Endodermal cell (in vitro differentiated cells): ENCODE measurements at regions not wholly inside any gene's neighbourhood (a gene's known extent, or its start where the extent isn't known, plus 50 kb on each side); places are given as distances from the start of the nearest gene placed in this dataset.

ENCODE experiments used
- DNase-seq: peaks from one replicate; pipeline ENCODE4 v3.0.0-alpha.2; 2017
- H3K27ac ChIP-seq: 2 replicates; pipeline ENCODE4 v1.5.1; 2013; ENCODE audit warnings: mild to moderate bottlenecking, low read depth, low read length, moderate library complexity
- H3K27me3 ChIP-seq: 2 replicates; pipeline ENCODE4 v1.6.1; 2013; ENCODE audit warnings: mild to moderate bottlenecking, low read length, moderate library complexity; ENCODE audit not compliant: insufficient read depth, control insufficient read depth, poor library complexity, severe bottlenecking
- H3K36me3 ChIP-seq: 2 replicates; pipeline ENCODE4 v1.7.0; 2013; ENCODE audit warnings: mild to moderate bottlenecking, low read length, moderate library complexity; ENCODE audit not compliant: control insufficient read depth, insufficient read depth
- H3K4me1 ChIP-seq: one replicate; pipeline ENCODE4 v1.7.0; 2013; ENCODE audit warnings: low read length; ENCODE audit not compliant: control insufficient read depth, insufficient read depth
- H3K4me3 ChIP-seq: 2 replicates; pipeline ENCODE4 v1.5.1; 2013; ENCODE audit warnings: mild to moderate bottlenecking, low read length, moderate library complexity
- H3K9ac ChIP-seq: 2 replicates; pipeline ENCODE4 v1.6.1; 2013; ENCODE audit warnings: mild to moderate bottlenecking, low read length, moderate library complexity; ENCODE audit not compliant: poor library complexity, severe bottlenecking; ENCODE audit errors: extremely low read depth
- H3K9me3 ChIP-seq: 2 replicates; pipeline ENCODE4 v1.6.1; 2013; ENCODE audit warnings: mild to moderate bottlenecking, low read length, moderate library complexity; ENCODE audit not compliant: control insufficient read depth
- H3K27ac Mint-ChIP-seq: 2 replicates; pipeline ENCODE4 v1.8.0; 2020; ENCODE audit warnings: mixed read lengths
- H3K27me3 Mint-ChIP-seq: 2 replicates; pipeline ENCODE4 v1.8.0; 2021; ENCODE audit warnings: mild to moderate bottlenecking, mixed read lengths; ENCODE audit not compliant: insufficient read depth
- H3K36me3 Mint-ChIP-seq: 2 replicates; pipeline ENCODE4 v1.8.0; 2020; ENCODE audit warnings: low read depth, mixed read lengths
- H3K4me1 Mint-ChIP-seq: 2 replicates; pipeline ENCODE4 v1.8.0; 2020; ENCODE audit warnings: mixed read lengths
- H3K4me3 Mint-ChIP-seq: 2 replicates; pipeline ENCODE4 v1.8.0; 2020; ENCODE audit warnings: mild to moderate bottlenecking, moderate library complexity, mixed read lengths
- H3K9me3 Mint-ChIP-seq: 2 replicates; pipeline ENCODE4 v1.8.0; 2020; ENCODE audit warnings: mild to moderate bottlenecking, mixed read lengths
- CTCF ChIP-seq: fragments of 200-600 bp; sonication (generic); conservative IDR thresholded peaks from 2 replicates; pipeline ENCODE4 v1.5.0; 2021; ENCODE audit warnings: antibody characterized with exemption, mild to moderate bottlenecking
- WGBS, 2 experiments: methylation state at CpG; one replicate each; pipeline versions ENCODE4 v1.1.5 to v1.1.7; 2013; ENCODE audit warnings: missing lambda C conversion rate in 2 of 2, mixed read lengths in 1 of 2; ENCODE audit not compliant: insufficient coverage in 1 of 2, insufficient read length in 1 of 2; 5-methylcytosine and 5-hydroxymethylcytosine counted together

- Mint-ChIP-seq H3K9me3 (peaks cover 8% of the 10 kb centered on the region), H3K4me1 (peaks cover 16% of the 10 kb centered on the region), H3K4me3 (peak overlapping the region; percentile 28), H3K27me3 (no peaks in the 10 kb centered on the region), H3K36me3 (no peaks in the 10 kb centered on the region), H3K27ac (peak overlapping the region; percentile 95)
- WGBS, 2 experiments = 3 to 5% methylated on average over 8 to 28 of the region's 28 CpGs
- Histone ChIP-seq H3K4me3 (peak overlapping the region; percentile 42), H3K27ac (peak overlapping the region; percentile 91), H3K36me3 (no peaks in the 10 kb centered on the region), H3K27me3 (no peaks in the 10 kb centered on the region), H3K9ac (peak overlapping the region; percentile 75), H3K9me3 (peaks cover 12% of the 10 kb centered on the region), H3K4me1 (peaks cover 4% of the 10 kb centered on the region)
- peak; percentile 33 for TF ChIP-seq CTCF
- DNase-seq = peak; percentile 98
Observed at GRCh38 chr9:129334105-129334935, 156.3 kb upstream of the IER5L start.

GRCh38 chr9:129333617-129334104, 155.6 kb upstream of the IER5L start:
- Histone ChIP-seq H3K36me3 (no peaks in the 10 kb centered on the region), H3K9me3 (peaks cover 12% of the 10 kb centered on the region), H3K27me3 (no peaks in the 10 kb centered on the region), H3K27ac (peak overlapping the region; percentile 59), H3K9ac (peak overlapping the region; percentile 75), H3K4me3 (no peak overlapping the region), H3K4me1 (peaks cover 4% of the 10 kb centered on the region)
- Mint-ChIP-seq H3K4me1 (peaks cover 16% of the 10 kb centered on the region), H3K27ac (peak overlapping the region; percentile 95), H3K9me3 (peaks cover 8% of the 10 kb centered on the region), H3K4me3 (peak overlapping the region; percentile 28), H3K36me3 (no peaks in the 10 kb centered on the region), H3K27me3 (no peaks in the 10 kb centered on the region)
- TF ChIP-seq CTCF = no peak
- 59 to 67% methylated on average over 5 to 10 of the region's 10 CpGs for WGBS, 2 experiments
- DNase-seq = peak; percentile 92

- WGBS, 2 experiments = 89% methylated on average over 4 of the region's 4 CpGs; no CpG with 5 or more reads in 1 of the 2 experiments
- Histone ChIP-seq H3K27me3 (no peaks in the 10 kb centered on the region), H3K27ac (no peak overlapping the region), H3K9me3 (peaks cover 12% of the 10 kb centered on the region), H3K36me3 (no peaks in the 10 kb centered on the region), H3K9ac (no peak overlapping the region), H3K4me1 (peaks cover 4% of the 10 kb centered on the region), H3K4me3 (no peak overlapping the region)
- H3K9me3 Mint-ChIP-seq = peaks cover 8% of the 10 kb centered on the region
- H3K27me3 Mint-ChIP-seq = peaks cover 1% of the 10 kb centered on the region
- H3K36me3 Mint-ChIP-seq = no peaks in the 10 kb centered on the region
- peaks cover 13% of the 10 kb centered on the region for H3K4me1 Mint-ChIP-seq
- no peak overlapping the region for H3K4me3 Mint-ChIP-seq
- no peak for DNase-seq
- peak overlapping the region; percentile 48 for H3K27ac Mint-ChIP-seq
- TF ChIP-seq CTCF = no peak
Observed at GRCh38 chr9:129332581-129332980, 154.5 kb upstream of the IER5L start.
